Femur (tissue), 1 donor: ENCODE measurements at regions not wholly inside any gene's neighbourhood (a gene's known extent, or its start where the extent isn't known, plus 50 kb on each side); places are given as distances from the start of the nearest gene placed in this dataset.

Experiments
- DNase-seq: peaks from one replicate; pipeline ENCODE4 v3.0.0-alpha.2; 2017

- no peak for DNase-seq
Observed at GRCh38 chr14:53896726-53897125, 59.9 kb downstream of the BMP4 start.

GRCh38 chr14:53894456-53894855 lies 62.2 kb downstream of the BMP4 start:
- no peak for DNase-seq

GRCh38 chr14:53893374-53893773 lies 63.3 kb downstream of the BMP4 start:
- DNase-seq, result no peak

- DNase-seq, result no peak
Observed at GRCh38 chr14:53890611-53891101, 66.0 kb downstream of the BMP4 start.

GRCh38 chr14:53888535-53889386 lies 67.9 kb downstream of the BMP4 start:
- no peak for DNase-seq

GRCh38 chr14:53885136-53885640 lies 71.4 kb downstream of the BMP4 start:
- DNase-seq, result no peak

- DNase-seq, result no peak
Observed at GRCh38 chr14:53884601-53885000, 72.0 kb downstream of the BMP4 start.

GRCh38 chr14:53883739-53884138 lies 72.9 kb downstream of the BMP4 start:
- no peak for DNase-seq

GRCh38 chr14:53882684-53883083 lies 73.9 kb downstream of the BMP4 start:
- DNase-seq, result no peak

GRCh38 chr14:53881921-53882320 lies 74.7 kb downstream of the BMP4 start:
- no peak for DNase-seq

GRCh38 chr14:53881161-53881871 lies 75.3 kb downstream of the BMP4 start:
- no peak for DNase-seq

- DNase-seq, result no peak
Observed at GRCh38 chr14:53880761-53881160, 75.9 kb downstream of the BMP4 start.

GRCh38 chr14:53879747-53880146 lies 76.9 kb downstream of the BMP4 start:
- no peak for DNase-seq

GRCh38 chr14:53879022-53879686 lies 77.5 kb downstream of the BMP4 start:
- no peak for DNase-seq

- DNase-seq, result no peak
Observed at GRCh38 chr14:53875324-53875897, 81.2 kb downstream of the BMP4 start.

GRCh38 chr14:53874704-53875103 lies 81.9 kb downstream of the BMP4 start:
- DNase-seq, result no peak

- no peak for DNase-seq
Observed at GRCh38 chr14:53872681-53873089, 83.9 kb downstream of the BMP4 start.

- no peak for DNase-seq
Observed at GRCh38 chr14:53871951-53872350, 84.7 kb downstream of the BMP4 start.

- no peak for DNase-seq
Observed at GRCh38 chr14:53871011-53871410, 85.6 kb downstream of the BMP4 start.

- no peak for DNase-seq
Observed at GRCh38 chr14:53865711-53866110, 90.9 kb downstream of the BMP4 start.

GRCh38 chr14:53861781-53862180 lies 94.8 kb downstream of the BMP4 start:
- DNase-seq, result no peak

- DNase-seq, result no peak
Observed at GRCh38 chr14:53858345-53858684, 98.3 kb downstream of the BMP4 start.
